Peyer's patch (tissue), 4 donors: ENCODE measurements at regions not wholly inside any gene's neighbourhood (a gene's known extent, or its start where the extent isn't known, plus 50 kb on each side); places are given as distances from the start of the nearest gene placed in this dataset.

Experiments
- CTCF ChIP-seq, 6 experiments: fragments of 450-650 bp in 4 of 6; fragments of 200-600 bp in 2 of 6; sonication (generic) in 1 of 6; IDR thresholded peaks; one replicate each; pipeline ENCODE4 v1.5.1; 2017 to 2019; ENCODE audit warnings: antibody characterized with exemption in 6 of 6, mild to moderate bottlenecking in 3 of 6, moderate library complexity in 1 of 6
- POLR2A ChIP-seq, 2 donors: fragments of 450-650 bp; IDR thresholded peaks; one replicate each; pipeline ENCODE4 v1.5.1; 2017; ENCODE audit warnings: antibody characterized with exemption in 2 of 2, mild to moderate bottlenecking in 2 of 2, moderate library complexity in 2 of 2

- no peak for TF ChIP-seq CTCF (IDR thresholded peaks at IDR 0.05)
- TF ChIP-seq POLR2A (IDR thresholded peaks at IDR 0.05), result no peak
Observed at GRCh38 chr5:64069486-64069885, 96.2 kb upstream of the RNF180 start.
